Esophagus squamous epithelium (tissue), 4 donors: ENCODE measurements at regions not wholly inside any gene's neighbourhood (a gene's known extent, or its start where the extent isn't known, plus 50 kb on each side); places are given as distances from the start of the nearest gene placed in this dataset.

Experiments used
- POLR2A ChIP-seq, 4 donors: fragments of 450-650 bp; IDR thresholded peaks; one replicate each; pipeline ENCODE4 v1.6.1; 2017; ENCODE audit warnings: antibody characterized with exemption in 4 of 4, mild to moderate bottlenecking in 4 of 4, moderate library complexity in 3 of 4
- TF ChIP-seq, protein P1 (sequence below), 6 experiments: fragments of 450-650 bp in 4 of 6; fragments of 200-600 bp in 2 of 6; sonication (generic) in 2 of 6; IDR thresholded peaks; one replicate each; pipeline ENCODE4 v1.5.1; 2016 to 2019; ENCODE audit warnings: antibody characterized with exemption in 6 of 6, mild to moderate bottlenecking in 4 of 6, moderate library complexity in 4 of 6

DNA sequence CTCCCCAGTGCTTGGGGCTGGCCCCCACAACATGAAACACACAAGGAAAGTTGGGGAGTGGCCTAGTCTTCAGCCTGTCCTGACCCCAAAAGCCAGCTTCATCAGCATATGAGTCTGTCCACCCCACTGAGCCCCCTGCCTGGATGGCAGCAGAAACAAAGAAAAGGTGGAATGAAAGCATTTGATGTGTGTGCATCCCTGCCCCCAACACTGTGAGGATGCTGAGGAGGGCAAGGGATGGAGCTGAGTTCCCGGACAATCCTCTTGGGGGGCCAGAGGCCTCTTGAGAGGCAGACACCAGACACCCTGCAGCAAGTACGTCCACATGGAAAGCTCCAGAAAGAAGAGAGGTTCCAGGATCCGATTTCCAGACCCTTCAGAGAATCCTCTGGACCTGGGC is 113.5 kb upstream of the PPP1R26 start:
- no peak for TF ChIP-seq POLR2A (IDR thresholded peaks at IDR 0.05)
- TF ChIP-seq, protein P1, sequence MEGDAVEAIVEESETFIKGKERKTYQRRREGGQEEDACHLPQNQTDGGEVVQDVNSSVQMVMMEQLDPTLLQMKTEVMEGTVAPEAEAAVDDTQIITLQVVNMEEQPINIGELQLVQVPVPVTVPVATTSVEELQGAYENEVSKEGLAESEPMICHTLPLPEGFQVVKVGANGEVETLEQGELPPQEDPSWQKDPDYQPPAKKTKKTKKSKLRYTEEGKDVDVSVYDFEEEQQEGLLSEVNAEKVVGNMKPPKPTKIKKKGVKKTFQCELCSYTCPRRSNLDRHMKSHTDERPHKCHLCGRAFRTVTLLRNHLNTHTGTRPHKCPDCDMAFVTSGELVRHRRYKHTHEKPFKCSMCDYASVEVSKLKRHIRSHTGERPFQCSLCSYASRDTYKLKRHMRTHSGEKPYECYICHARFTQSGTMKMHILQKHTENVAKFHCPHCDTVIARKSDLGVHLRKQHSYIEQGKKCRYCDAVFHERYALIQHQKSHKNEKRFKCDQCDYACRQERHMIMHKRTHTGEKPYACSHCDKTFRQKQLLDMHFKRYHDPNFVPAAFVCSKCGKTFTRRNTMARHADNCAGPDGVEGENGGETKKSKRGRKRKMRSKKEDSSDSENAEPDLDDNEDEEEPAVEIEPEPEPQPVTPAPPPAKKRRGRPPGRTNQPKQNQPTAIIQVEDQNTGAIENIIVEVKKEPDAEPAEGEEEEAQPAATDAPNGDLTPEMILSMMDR (IDR thresholded peaks at IDR 0.05) = no peak
